H9 (cell line): ENCODE measurements at regions not wholly inside any gene's neighbourhood (a gene's known extent, or its start where the extent isn't known, plus 50 kb on each side); places are given as distances from the start of the nearest gene placed in this dataset.

Source experiments
- DNase-seq: peaks from one replicate; pipeline ENCODE4 v3.0.0-alpha.2; 2017
- H2AFZ ChIP-seq: one replicate; pipeline ENCODE4 v1.6.1; 2013; ENCODE audit warnings: mild to moderate bottlenecking, low read length, control low read depth, moderate library complexity
- H2AK5ac ChIP-seq: 2 replicates; pipeline ENCODE4 v1.6.1; 2013; ENCODE audit warnings: low read length, control low read depth, mixed read lengths; ENCODE audit not compliant: insufficient read length
- H2BK120ac ChIP-seq: one replicate; pipeline ENCODE4 v1.6.1; 2013; ENCODE audit warnings: low read depth, mild to moderate bottlenecking, low read length, control low read depth, inconsistent platforms; ENCODE audit not compliant: poor library complexity, severe bottlenecking
- H2BK12ac ChIP-seq: 2 replicates; pipeline ENCODE4 v1.6.1; 2013; ENCODE audit warnings: low read length, control low read depth, mixed read lengths, low read depth; ENCODE audit not compliant: insufficient read length
- H2BK15ac ChIP-seq: 2 replicates; pipeline ENCODE4 v1.6.1; 2013; ENCODE audit warnings: low read depth, low read length, control low read depth
- H2BK20ac ChIP-seq: one replicate; pipeline ENCODE4 v1.6.1; 2013; ENCODE audit warnings: low read depth, mild to moderate bottlenecking, low read length, control low read depth, inconsistent platforms; ENCODE audit not compliant: poor library complexity, severe bottlenecking
- H2BK5ac ChIP-seq: 2 replicates; pipeline ENCODE4 v1.6.1; 2013; ENCODE audit warnings: low read length, control low read depth, mixed read lengths; ENCODE audit not compliant: insufficient read length
- H3K14ac ChIP-seq: 2 replicates; pipeline ENCODE4 v1.6.1; 2013; ENCODE audit warnings: low read length, control low read depth; ENCODE audit not compliant: insufficient read depth
- H3K18ac ChIP-seq: 2 replicates; pipeline ENCODE4 v1.6.1; 2013; ENCODE audit warnings: low read depth, mild to moderate bottlenecking, mixed read lengths, low read length, control low read depth; ENCODE audit not compliant: insufficient read length
- H3K23ac ChIP-seq: 2 replicates; pipeline ENCODE4 v1.6.1; 2013; ENCODE audit warnings: low read length, control low read depth, mixed read lengths, low read depth; ENCODE audit not compliant: insufficient read length
- H3K23me2 ChIP-seq: 2 replicates; pipeline ENCODE4 v1.6.1; 2013; ENCODE audit warnings: low read depth, mild to moderate bottlenecking, mixed read lengths, low read length, control low read depth; ENCODE audit not compliant: insufficient read length, poor library complexity, severe bottlenecking
- H3K27ac ChIP-seq: 2 replicates; pipeline ENCODE4 v1.5.1; 2013; ENCODE audit warnings: low read length, control low read depth, mixed read lengths, low read depth; ENCODE audit not compliant: insufficient read length
- H3K27me3 ChIP-seq: 2 replicates; pipeline ENCODE4 v1.6.1; 2013; ENCODE audit warnings: low read length, control low read depth, inconsistent platforms; ENCODE audit not compliant: insufficient read depth
- H3K4ac ChIP-seq: 2 replicates; pipeline ENCODE4 v1.6.1; 2013; ENCODE audit warnings: low read depth, mild to moderate bottlenecking, control low read depth, inconsistent platforms, low read length, moderate library complexity
- H3K4me1 ChIP-seq: 2 replicates; pipeline ENCODE4 v1.6.1; 2013; ENCODE audit warnings: low read length, control low read depth, inconsistent platforms; ENCODE audit not compliant: insufficient read depth
- H3K4me2 ChIP-seq: 2 replicates; pipeline ENCODE4 v1.6.1; 2013; ENCODE audit warnings: low read length, control low read depth, mixed read lengths; ENCODE audit not compliant: insufficient read length, insufficient read depth
- H3K56ac ChIP-seq: 2 replicates; pipeline ENCODE4 v1.6.1; 2013; ENCODE audit warnings: low read depth, mild to moderate bottlenecking, mixed read lengths, low read length, control low read depth; ENCODE audit not compliant: insufficient read length
- H3K79me1 ChIP-seq: 2 replicates; pipeline ENCODE4 v1.6.1; 2013; ENCODE audit warnings: low read depth, mild to moderate bottlenecking, moderate library complexity, low read length, control low read depth, inconsistent platforms; ENCODE audit not compliant: insufficient read depth, poor library complexity, severe bottlenecking
- H3K79me2 ChIP-seq: 2 replicates; pipeline ENCODE4 v1.6.1; 2013; ENCODE audit warnings: low read length, control low read depth, inconsistent platforms; ENCODE audit not compliant: insufficient read depth
- H3K9ac ChIP-seq: 2 replicates; pipeline ENCODE4 v1.6.1; 2013; ENCODE audit warnings: low read length, control low read depth, mixed read lengths; ENCODE audit not compliant: insufficient read length; ENCODE audit errors: extremely low read depth
- H3K9me3 ChIP-seq: one replicate; pipeline ENCODE4 v1.6.1; 2013; ENCODE audit warnings: low read depth, low read length, inconsistent platforms; ENCODE audit not compliant: control insufficient read depth
- H3T11ph ChIP-seq: one replicate; pipeline ENCODE4 v1.6.1; 2013; ENCODE audit warnings: mild to moderate bottlenecking, low read length, control low read depth, inconsistent platforms
- H4K20me1 ChIP-seq: one replicate; pipeline ENCODE4 v1.6.1; 2013; ENCODE audit not compliant: control insufficient read depth, insufficient read length, insufficient read depth
- H4K5ac ChIP-seq: 2 replicates; pipeline ENCODE4 v1.6.1; 2013; ENCODE audit warnings: low read depth, mild to moderate bottlenecking, mixed read lengths, low read length, control low read depth; ENCODE audit not compliant: insufficient read length
- H4K8ac ChIP-seq: replicated peaks from 2 replicates; pipeline ENCODE4 v1.6.1; 2013; ENCODE audit warnings: low read length, control low read depth, mixed read lengths, low read depth; ENCODE audit not compliant: insufficient read length
- H4K91ac ChIP-seq: 2 replicates; pipeline ENCODE4 v1.6.1; 2013; ENCODE audit warnings: low read depth, mild to moderate bottlenecking, moderate library complexity, mixed read lengths, low read length, control low read depth; ENCODE audit not compliant: insufficient read length
- H3K27ac Mint-ChIP-seq, 3 experiments: 2 replicates in 2 of 3; 3 replicates in 1 of 3; pipeline ENCODE4 v1.8.0; 2020 to 2021; ENCODE audit warnings: mixed read lengths in 3 of 3, mild to moderate bottlenecking in 1 of 3, moderate library complexity in 1 of 3
- H3K27me3 Mint-ChIP-seq: 2 replicates; pipeline ENCODE4 v1.8.0; 2021; ENCODE audit warnings: low read depth, mild to moderate bottlenecking, moderate library complexity, mixed read lengths
- H3K36me3 Mint-ChIP-seq, 3 experiments: 2 replicates in 2 of 3; 3 replicates in 1 of 3; pipeline ENCODE4 v1.8.0; 2020 to 2021; ENCODE audit warnings: low read depth in 3 of 3, mixed read lengths in 3 of 3; ENCODE audit not compliant: insufficient read depth in 1 of 3
- H3K4me1 Mint-ChIP-seq, 2 experiments: 2 replicates each; pipeline ENCODE4 v1.8.0; 2020; ENCODE audit warnings: mixed read lengths in 2 of 2
- H3K4me3 Mint-ChIP-seq, 2 experiments: 2 replicates in 1 of 2; 3 replicates in 1 of 2; pipeline ENCODE4 v1.8.0; 2020 to 2021; ENCODE audit warnings: mild to moderate bottlenecking in 2 of 2, mixed read lengths in 2 of 2, moderate library complexity in 1 of 2
- H3K9me3 Mint-ChIP-seq, 2 experiments: 2 replicates in 1 of 2; 3 replicates in 1 of 2; pipeline ENCODE4 v1.8.0; 2020; ENCODE audit warnings: mild to moderate bottlenecking in 2 of 2, mixed read lengths in 2 of 2, moderate library complexity in 1 of 2
- whole genome bisulfite sequencing: extraction: QIAGEN DNeasy Blood & Tissue Kit; methylation state at CpG from one replicate; pipeline ENCODE4 v1.1.7; 2013; ENCODE audit warnings: missing lambda C conversion rate, low lambda C conversion rate, mixed read lengths; ENCODE audit not compliant: insufficient read length; ENCODE audit errors: extremely low coverage; 5-methylcytosine and 5-hydroxymethylcytosine counted together
- TF ChIP-seq, protein P1 (sequence below): fragments of 200-600 bp; sonication (generic); conservative IDR thresholded peaks from 3 replicates; pipeline ENCODE4 v1.8.0; 2021; ENCODE audit warnings: antibody characterized with exemption, mild to moderate bottlenecking

GRCh38 chrX:3526731-3527130, 180.3 kb upstream of the MXRA5 start:
- no peak overlapping the region for H3K27ac Mint-ChIP-seq
- Histone ChIP-seq H3K9ac (no peak overlapping the region), H2BK15ac (no peak overlapping the region), H4K8ac (no peak overlapping the region), H3K56ac (no peak overlapping the region), H2BK5ac (no peak overlapping the region), H3K4ac (no peak overlapping the region), H3K27me3 (no peaks in the 10 kb centered on the region), H3K79me1 (no peaks in the 10 kb centered on the region), H3K27ac (no peak overlapping the region), H3K9me3 (no peaks in the 10 kb centered on the region), H3K23me2 (no peaks in the 10 kb centered on the region), H4K5ac (no peak overlapping the region), H3K18ac (no peak overlapping the region), H4K20me1 (no peaks in the 10 kb centered on the region), H3K79me2 (no peaks in the 10 kb centered on the region), H2BK12ac (no peak overlapping the region), H3K4me2 (no peak overlapping the region), H2BK20ac (no peak overlapping the region), H2BK120ac (no peak overlapping the region), H2AFZ (no peak overlapping the region), H3K23ac (no peak overlapping the region), H3K14ac (no peak overlapping the region), H3T11ph (no peak overlapping the region), H2AK5ac (no peak overlapping the region), H4K91ac (no peak overlapping the region), H3K4me1 (no peaks in the 10 kb centered on the region)
- no peaks in the 10 kb centered on the region for H3K4me1 Mint-ChIP-seq
- DNase-seq: no peak
- H3K27me3 Mint-ChIP-seq: no peaks in the 10 kb centered on the region; the same call in 1 of the 2 replicates
- TF ChIP-seq, protein P1, sequence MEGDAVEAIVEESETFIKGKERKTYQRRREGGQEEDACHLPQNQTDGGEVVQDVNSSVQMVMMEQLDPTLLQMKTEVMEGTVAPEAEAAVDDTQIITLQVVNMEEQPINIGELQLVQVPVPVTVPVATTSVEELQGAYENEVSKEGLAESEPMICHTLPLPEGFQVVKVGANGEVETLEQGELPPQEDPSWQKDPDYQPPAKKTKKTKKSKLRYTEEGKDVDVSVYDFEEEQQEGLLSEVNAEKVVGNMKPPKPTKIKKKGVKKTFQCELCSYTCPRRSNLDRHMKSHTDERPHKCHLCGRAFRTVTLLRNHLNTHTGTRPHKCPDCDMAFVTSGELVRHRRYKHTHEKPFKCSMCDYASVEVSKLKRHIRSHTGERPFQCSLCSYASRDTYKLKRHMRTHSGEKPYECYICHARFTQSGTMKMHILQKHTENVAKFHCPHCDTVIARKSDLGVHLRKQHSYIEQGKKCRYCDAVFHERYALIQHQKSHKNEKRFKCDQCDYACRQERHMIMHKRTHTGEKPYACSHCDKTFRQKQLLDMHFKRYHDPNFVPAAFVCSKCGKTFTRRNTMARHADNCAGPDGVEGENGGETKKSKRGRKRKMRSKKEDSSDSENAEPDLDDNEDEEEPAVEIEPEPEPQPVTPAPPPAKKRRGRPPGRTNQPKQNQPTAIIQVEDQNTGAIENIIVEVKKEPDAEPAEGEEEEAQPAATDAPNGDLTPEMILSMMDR: no peak
- no CpG with 5 or more reads among the region's 2 CpGs for whole genome bisulfite sequencing
- no peak overlapping the region for H3K4me3 Mint-ChIP-seq
- H3K36me3 Mint-ChIP-seq: no peaks in the 10 kb centered on the region; a peak in 1 of 7 replicates
- no peaks in the 10 kb centered on the region for H3K9me3 Mint-ChIP-seq
